Transverse colon (tissue), 4 donors: ENCODE measurements at regions not wholly inside any gene's neighbourhood (a gene's known extent, or its start where the extent isn't known, plus 50 kb on each side); places are given as distances from the start of the nearest gene placed in this dataset.

Experiments used
- DNase-seq: peaks from one replicate; pipeline ENCODE4 v3.0.0-alpha.2; 2019
- H3K27ac ChIP-seq, 4 donors: fragments of 200-600 bp; sonication (generic); 2 replicates each; pipeline ENCODE4 v1.5.1; 2016 to 2018; ENCODE audit warnings: inconsistent platforms in 4 of 4
- H3K27me3 ChIP-seq: fragments of 200-600 bp; sonication (generic); 2 replicates; pipeline ENCODE4 v1.5.1; 2017; ENCODE audit warnings: inconsistent platforms
- H3K36me3 ChIP-seq, 4 donors: fragments of 200-600 bp; sonication (generic); 2 replicates each; pipeline ENCODE4 v1.5.1; 2017 to 2019; ENCODE audit warnings: inconsistent platforms in 4 of 4
- H3K4me1 ChIP-seq, 4 donors: fragments of 200-600 bp; sonication (generic); 2 replicates each; pipeline ENCODE4 v1.5.1; 2017 to 2020; ENCODE audit warnings: inconsistent platforms in 4 of 4
- H3K4me3 ChIP-seq, 4 donors: fragments of 200-600 bp; sonication (generic); 1 replicate in 1 of 4; 2 replicates in 3 of 4; pipeline versions ENCODE4 v1.5.1 to v1.6.1; 2017 to 2019; ENCODE audit warnings: inconsistent platforms in 4 of 4
- H3K9me3 ChIP-seq, 2 donors: fragments of 200-600 bp; sonication (generic); 2 replicates each; pipeline ENCODE4 v1.5.1; 2017 to 2019; ENCODE audit warnings: inconsistent platforms in 2 of 2
- EP300 ChIP-seq: sonication (generic); formaldehyde crosslinking; IDR thresholded peaks from one replicate; pipeline ENCODE4 v1.6.1; 2017; ENCODE audit warnings: antibody characterized with exemption, low read depth
- POLR2A ChIP-seq: fragments of 450-650 bp; IDR thresholded peaks from one replicate; pipeline ENCODE4 v1.6.1; 2016; ENCODE audit warnings: antibody characterized with exemption, mild to moderate bottlenecking, moderate library complexity
- POLR2AphosphoS5 ChIP-seq, 3 donors: sonication (generic); formaldehyde crosslinking; IDR thresholded peaks; one replicate each; pipeline ENCODE4 v1.6.1; 2016; ENCODE audit warnings: antibody characterized with exemption in 3 of 3
- WGBS, 2 donors: methylation state at CpG; one replicate each; pipeline ENCODE4 v1.1.5; 2018; ENCODE audit warnings: low coverage in 1 of 2; 5-methylcytosine and 5-hydroxymethylcytosine counted together
- in situ Hi-C, 4 donors: fragments of 200-750 bp; cut with MboI; loops; one replicate each; pipeline versions ENCODE4 v1.15.0 to v1.15.1; 2017; ENCODE audit warnings: low sequenced_read_pairs in 3 of 4, low pct_ligation_motif_present in 1 of 4, low pct_unique_long_range_greater_than_20kb in 1 of 4
- intact Hi-C: fragments of 100-400 bp; cut with DNase I; formaldehyde crosslinking; loops from one replicate; pipeline ENCODE4 v1.15.1; 2023; ENCODE audit warnings: low total_unique reads
- TF ChIP-seq, protein P1 (sequence below), 5 experiments: fragments of 200-600 bp in 3 of 5; fragments of 450-650 bp in 2 of 5; sonication (generic) in 3 of 5; IDR thresholded peaks; 1 replicate in 2 of 5; 2 replicates in 3 of 5; pipeline ENCODE4 v1.5.1; 2016 to 2017; ENCODE audit warnings: antibody characterized with exemption in 5 of 5, inconsistent platforms in 3 of 5, mild to moderate bottlenecking in 2 of 5, moderate library complexity in 1 of 5

DNA sequence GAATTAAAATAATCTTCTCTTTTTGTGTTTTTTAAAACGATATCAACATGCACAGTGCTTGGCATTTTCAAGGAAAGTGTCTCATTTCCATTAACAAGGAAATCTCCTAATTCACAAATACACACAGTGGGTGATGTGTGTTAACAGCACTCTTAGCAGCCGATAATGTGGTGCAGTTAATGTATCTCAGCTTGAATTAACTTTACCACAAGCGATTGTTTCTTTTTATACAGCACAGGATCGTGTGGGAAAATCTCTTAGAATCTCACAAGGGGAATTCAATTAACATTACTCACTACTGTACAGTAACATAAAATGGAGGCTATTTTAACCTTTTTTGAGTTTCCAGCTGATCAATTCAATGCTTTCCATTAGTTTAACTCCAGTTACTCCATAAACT, 1841.9 kb downstream of the STIM2 start:
- 74 to 75% methylated on average over 4 of the region's 4 CpGs for WGBS, 2 donors
- intact Hi-C loops (no loop called here), in situ Hi-C loops (no loop called here)

DNA sequence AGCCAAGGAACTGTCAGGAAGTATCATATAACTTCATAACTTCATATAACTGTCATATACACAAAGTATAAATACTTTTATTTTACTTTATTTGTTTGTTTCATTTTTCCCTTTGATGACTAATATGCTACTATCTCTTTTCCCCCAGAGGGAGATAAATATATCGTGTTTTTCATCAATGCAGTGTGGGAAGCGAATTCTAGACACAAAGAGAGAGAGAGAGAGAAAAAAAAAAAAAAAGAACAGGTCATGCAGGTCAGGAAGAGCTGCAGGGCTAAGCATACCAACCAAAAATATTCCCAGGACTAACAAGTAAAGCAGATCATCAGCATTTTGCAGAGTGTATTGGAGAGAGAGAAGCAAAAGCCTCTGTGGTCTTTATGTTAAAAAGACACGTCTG, 1849.2 kb downstream of the STIM2 start:
- intact Hi-C loops, result no loop called here
- in situ Hi-C loops, result no loop called here
- 42 to 63% methylated on average over 3 of the region's 3 CpGs for WGBS, 2 donors

More for the DNA sequence above, 1841.9 kb downstream of the STIM2 start:
- no peak for DNase-seq
- no peaks in the 10 kb centered on the region for H3K9me3 ChIP-seq
- TF ChIP-seq POLR2A, result no peak
- TF ChIP-seq EP300, result no peak
- TF ChIP-seq, protein P1, sequence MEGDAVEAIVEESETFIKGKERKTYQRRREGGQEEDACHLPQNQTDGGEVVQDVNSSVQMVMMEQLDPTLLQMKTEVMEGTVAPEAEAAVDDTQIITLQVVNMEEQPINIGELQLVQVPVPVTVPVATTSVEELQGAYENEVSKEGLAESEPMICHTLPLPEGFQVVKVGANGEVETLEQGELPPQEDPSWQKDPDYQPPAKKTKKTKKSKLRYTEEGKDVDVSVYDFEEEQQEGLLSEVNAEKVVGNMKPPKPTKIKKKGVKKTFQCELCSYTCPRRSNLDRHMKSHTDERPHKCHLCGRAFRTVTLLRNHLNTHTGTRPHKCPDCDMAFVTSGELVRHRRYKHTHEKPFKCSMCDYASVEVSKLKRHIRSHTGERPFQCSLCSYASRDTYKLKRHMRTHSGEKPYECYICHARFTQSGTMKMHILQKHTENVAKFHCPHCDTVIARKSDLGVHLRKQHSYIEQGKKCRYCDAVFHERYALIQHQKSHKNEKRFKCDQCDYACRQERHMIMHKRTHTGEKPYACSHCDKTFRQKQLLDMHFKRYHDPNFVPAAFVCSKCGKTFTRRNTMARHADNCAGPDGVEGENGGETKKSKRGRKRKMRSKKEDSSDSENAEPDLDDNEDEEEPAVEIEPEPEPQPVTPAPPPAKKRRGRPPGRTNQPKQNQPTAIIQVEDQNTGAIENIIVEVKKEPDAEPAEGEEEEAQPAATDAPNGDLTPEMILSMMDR (IDR thresholded peaks at IDR 0.05), result no peak
- TF ChIP-seq POLR2AphosphoS5 (IDR thresholded peaks at IDR 0.05), result no peak
- H3K4me1 ChIP-seq, result no peaks in the 10 kb centered on the region
- H3K36me3 ChIP-seq, result no peaks in the 10 kb centered on the region
- no peak overlapping the region for H3K27ac ChIP-seq
- no peaks in the 10 kb centered on the region for H3K27me3 ChIP-seq
- no peak overlapping the region for H3K4me3 ChIP-seq

DNA sequence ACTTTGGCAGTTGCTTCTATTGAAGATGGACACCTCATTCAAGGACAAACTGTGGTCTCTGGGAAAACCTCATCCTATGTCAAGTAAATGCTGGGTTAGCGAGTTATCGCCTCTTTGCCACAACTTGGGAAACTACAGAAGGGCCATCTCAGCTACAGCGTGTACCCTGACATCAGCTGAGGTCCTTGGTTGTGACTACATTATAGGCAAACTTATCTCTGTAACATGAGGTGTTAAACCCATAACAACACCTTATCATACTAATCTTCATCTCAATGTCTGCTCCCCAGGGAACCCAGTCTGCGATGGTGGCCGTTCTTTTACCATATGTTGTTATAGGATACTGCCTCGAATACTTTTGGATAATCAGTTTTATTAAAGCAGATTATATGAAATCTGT, 1862.7 kb downstream of the STIM2 start:
- H3K27ac ChIP-seq, result no peak overlapping the region
- DNase-seq, result no peak
- H3K9me3 ChIP-seq, result no peaks in the 10 kb centered on the region
- intact Hi-C loops (no loop called here), in situ Hi-C loops (no loop called here)
- H3K4me1 ChIP-seq, result no peaks in the 10 kb centered on the region
- no peaks in the 10 kb centered on the region for H3K27me3 ChIP-seq
- TF ChIP-seq EP300, result no peak
- TF ChIP-seq, protein P1 (IDR thresholded peaks at IDR 0.05), result no peak
- TF ChIP-seq POLR2A, result no peak
- TF ChIP-seq POLR2AphosphoS5 (IDR thresholded peaks at IDR 0.05), result no peak
- 84 to 89% methylated on average over 4 to 6 of the region's 6 CpGs for WGBS, 2 donors
- no peaks in the 10 kb centered on the region for H3K36me3 ChIP-seq
- H3K4me3 ChIP-seq, result no peak overlapping the region

More for the DNA sequence above, 1849.2 kb downstream of the STIM2 start:
- DNase-seq, result no peak
- H3K4me1 ChIP-seq, result no peaks in the 10 kb centered on the region
- H3K27ac ChIP-seq, result no peak overlapping the region
- no peaks in the 10 kb centered on the region for H3K27me3 ChIP-seq
- TF ChIP-seq EP300 (no peak), POLR2AphosphoS5 (IDR thresholded peaks at IDR 0.05) (no peak), POLR2A (no peak)
- TF ChIP-seq, protein P1 (IDR thresholded peaks at IDR 0.05), result no peak
- no peaks in the 10 kb centered on the region for H3K36me3 ChIP-seq
- H3K9me3 ChIP-seq, result no peaks in the 10 kb centered on the region
- H3K4me3 ChIP-seq, result no peak overlapping the region

DNA sequence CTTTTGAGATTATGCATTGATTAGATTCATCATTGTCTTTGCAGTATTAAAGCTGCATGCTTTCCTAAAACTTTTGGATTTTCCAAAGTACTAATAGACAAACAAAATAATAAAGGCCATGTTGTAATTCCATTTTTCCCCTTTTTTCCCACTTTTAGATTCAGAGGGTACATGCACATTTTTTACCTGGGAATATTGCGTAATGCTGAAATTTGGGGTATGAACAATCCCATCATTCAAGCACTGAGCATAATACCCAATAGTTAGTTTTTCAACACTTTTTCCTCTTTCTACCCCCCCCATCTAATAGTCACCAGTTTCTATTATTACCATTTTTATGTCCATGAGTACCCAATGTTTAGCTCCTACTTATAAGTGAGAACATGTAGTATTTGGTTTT, 1863.6 kb downstream of the STIM2 start:
- TF ChIP-seq POLR2A, result no peak
- no peak for TF ChIP-seq EP300
- TF ChIP-seq, protein P1 (IDR thresholded peaks at IDR 0.05), result no peak
- TF ChIP-seq POLR2AphosphoS5 (IDR thresholded peaks at IDR 0.05), result no peak
- intact Hi-C loops, result no loop called here
- WGBS, 2 donors, result 93 to 100% methylated on average over 1 of the region's 1 CpG
- Histone ChIP-seq H3K27me3 (no peaks in the 10 kb centered on the region), H3K27ac (no peak overlapping the region), H3K9me3 (no peaks in the 10 kb centered on the region), H3K36me3 (no peaks in the 10 kb centered on the region), H3K4me1 (no peaks in the 10 kb centered on the region), H3K4me3 (no peak overlapping the region)
- in situ Hi-C loops, result no loop called here
- DNase-seq, result no peak
